Smooth muscle cell (in vitro differentiated cells): ENCODE measurements at regions not wholly inside any gene's neighbourhood (a gene's known extent, or its start where the extent isn't known, plus 50 kb on each side); places are given as distances from the start of the nearest gene placed in this dataset.

Source experiments
- DNase-seq: peaks from one replicate; lab custom pipeline; 2025; ENCODE audit not compliant: unreplicated experiment; lab: John Stamatoyannopoulos, UW
- H2AFZ ChIP-seq: fragments of 200-600 bp; sonication (generic); 2 replicates; pipeline ENCODE4 v1.6.0; 2016; ENCODE audit warnings: antibody characterized with exemption, low read depth, mild to moderate bottlenecking
- H3F3A ChIP-seq: fragments of 200-600 bp; sonication (generic); 2 replicates; pipeline ENCODE4 v1.6.0; 2017; ENCODE audit warnings: antibody characterized with exemption, low read depth
- H3K27ac ChIP-seq: fragments of 200-600 bp; sonication (generic); 2 replicates; pipeline ENCODE4 v1.5.1; 2016; ENCODE audit warnings: low read depth, mild to moderate bottlenecking
- H3K27me3 ChIP-seq: fragments of 200-600 bp; sonication (generic); 2 replicates; pipeline ENCODE4 v1.6.1; 2016; ENCODE audit warnings: low read depth, mild to moderate bottlenecking
- H3K36me3 ChIP-seq: fragments of 200-600 bp; sonication (generic); 2 replicates; pipeline ENCODE4 v1.5.1; 2016; ENCODE audit warnings: low read depth
- H3K4me1 ChIP-seq: fragments of 200-600 bp; sonication (generic); 2 replicates; pipeline ENCODE4 v1.5.1; 2016; ENCODE audit warnings: low read depth
- H3K4me2 ChIP-seq: fragments of 200-600 bp; sonication (generic); 2 replicates; pipeline ENCODE4 v1.6.0; 2016; ENCODE audit warnings: mild to moderate bottlenecking
- H3K4me3 ChIP-seq: fragments of 200-600 bp; sonication (generic); 2 replicates; pipeline ENCODE4 v1.5.1; 2016; ENCODE audit warnings: mild to moderate bottlenecking
- H3K79me2 ChIP-seq: fragments of 200-600 bp; sonication (generic); 2 replicates; pipeline ENCODE4 v1.6.0; 2016; ENCODE audit warnings: low read depth, mild to moderate bottlenecking
- H3K9ac ChIP-seq: fragments of 200-600 bp; sonication (generic); 2 replicates; pipeline ENCODE4 v1.6.0; 2016; ENCODE audit warnings: low read depth
- H3K9me3 ChIP-seq: fragments of 200-600 bp; sonication (generic); replicated peaks from 2 replicates; pipeline ENCODE4 v1.5.1; 2016; ENCODE audit warnings: low read depth
- H4K20me1 ChIP-seq: fragments of 200-600 bp; sonication (generic); 2 replicates; pipeline ENCODE4 v1.6.0; 2016; ENCODE audit warnings: low read depth
- CTCF ChIP-seq: fragments of 200-600 bp; sonication (generic); IDR thresholded peaks from 2 replicates; pipeline ENCODE4 v1.5.1; 2017; ENCODE audit warnings: borderline replicate concordance, mild to moderate bottlenecking, antibody characterized with exemption; ENCODE audit not compliant: insufficient read depth, poor library complexity, severe bottlenecking
- WGBS: methylation state at CpG from one replicate; pipeline ENCODE4 v1.1.7; 2016; ENCODE audit warnings: low lambda C conversion rate; 5-methylcytosine and 5-hydroxymethylcytosine counted together

DNA sequence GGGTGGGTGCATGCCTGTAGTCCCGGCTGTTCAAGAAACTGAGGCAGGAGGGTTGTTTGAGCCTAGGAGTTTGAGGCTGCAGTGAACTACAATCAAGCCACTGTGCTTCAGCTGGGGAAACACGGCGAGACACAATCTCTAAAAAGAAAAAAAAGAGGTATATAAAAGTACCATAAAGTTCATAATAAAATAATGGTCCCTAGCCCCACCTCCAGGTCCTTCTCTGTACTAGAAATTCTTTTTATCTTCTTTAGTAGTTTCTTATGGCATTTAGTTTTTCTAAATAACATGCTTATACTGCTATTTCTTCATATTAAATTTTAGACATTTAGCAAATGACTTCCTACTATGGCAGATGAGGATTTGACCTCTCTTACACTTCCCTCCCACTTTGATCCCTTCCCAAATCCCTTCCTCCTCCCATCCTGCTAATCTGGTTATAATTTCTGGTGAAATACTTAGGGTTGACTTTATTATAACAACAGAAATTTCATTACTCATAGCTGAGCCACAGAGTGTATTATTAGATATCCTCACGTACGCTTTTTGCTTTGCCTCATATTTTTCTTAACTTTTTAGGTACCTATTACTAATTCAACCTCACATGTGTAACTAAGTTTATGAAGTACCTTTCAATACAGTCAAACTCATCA is 94.7 kb downstream of the SLC41A2 start:
- H3K9me3 ChIP-seq, result no peaks in the 10 kb centered on the region
- no peak for DNase-seq
- no peaks in the 10 kb centered on the region for H4K20me1 ChIP-seq
- H3K27ac ChIP-seq, result no peak overlapping the region
- no peak overlapping the region for H3K9ac ChIP-seq
- H3K4me2 ChIP-seq, result no peak overlapping the region
- H3K4me1 ChIP-seq, result no peaks in the 10 kb centered on the region
- TF ChIP-seq CTCF, result no peak
- H2AFZ ChIP-seq, result no peak overlapping the region
- H3F3A ChIP-seq, result no peaks in the 10 kb centered on the region
- H3K27me3 ChIP-seq, result no peaks in the 10 kb centered on the region
- H3K79me2 ChIP-seq, result no peaks in the 10 kb centered on the region
- 92% methylated on average over 5 of the region's 5 CpGs for WGBS
- H3K36me3 ChIP-seq, result no peaks in the 10 kb centered on the region
- no peak overlapping the region for H3K4me3 ChIP-seq

GRCh38 chr12:104858611-104859543 is 99.2 kb downstream of the SLC41A2 start:
- WGBS, result 94% methylated on average over 4 of the region's 4 CpGs
- Histone ChIP-seq H3K4me2 (no peak overlapping the region), H4K20me1 (no peaks in the 10 kb centered on the region), H3K27me3 (no peaks in the 10 kb centered on the region), H3K9me3 (no peaks in the 10 kb centered on the region), H2AFZ (no peak overlapping the region), H3K9ac (no peak overlapping the region), H3F3A (no peaks in the 10 kb centered on the region), H3K36me3 (no peaks in the 10 kb centered on the region), H3K27ac (no peak overlapping the region), H3K4me3 (no peak overlapping the region), H3K4me1 (no peaks in the 10 kb centered on the region), H3K79me2 (no peaks in the 10 kb centered on the region)
- no peak for TF ChIP-seq CTCF
- DNase-seq, result no peak

DNA sequence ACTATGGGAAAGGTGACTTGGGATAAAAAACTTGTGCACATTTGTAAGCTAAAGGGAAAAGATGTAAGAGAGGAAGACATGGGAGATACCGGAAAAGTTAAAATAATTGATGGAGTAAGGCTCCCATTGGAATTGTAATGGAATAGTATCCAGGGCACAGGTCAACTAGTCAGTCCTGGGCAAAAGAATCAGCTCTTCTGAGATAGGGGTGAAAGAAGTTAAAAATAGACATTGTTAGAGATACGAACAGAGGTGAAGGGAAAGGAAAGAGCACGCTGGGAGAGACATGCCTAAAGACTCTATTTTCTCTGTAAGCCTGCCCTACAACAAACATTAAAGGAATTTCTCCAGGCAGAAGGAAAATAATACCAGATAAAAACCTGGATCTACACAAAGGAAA is 101.6 kb downstream of the SLC41A2 start:
- Histone ChIP-seq H3K9ac (no peak overlapping the region), H3K27me3 (no peaks in the 10 kb centered on the region), H3K36me3 (no peaks in the 10 kb centered on the region), H3K4me2 (no peak overlapping the region), H2AFZ (no peak overlapping the region), H3K79me2 (no peaks in the 10 kb centered on the region), H3K4me3 (no peak overlapping the region), H3K4me1 (no peaks in the 10 kb centered on the region), H3F3A (no peaks in the 10 kb centered on the region), H3K27ac (no peak overlapping the region), H3K9me3 (no peaks in the 10 kb centered on the region), H4K20me1 (no peaks in the 10 kb centered on the region)
- 90% methylated on average over 3 of the region's 3 CpGs for WGBS
- TF ChIP-seq CTCF, result no peak
- no peak for DNase-seq

DNA sequence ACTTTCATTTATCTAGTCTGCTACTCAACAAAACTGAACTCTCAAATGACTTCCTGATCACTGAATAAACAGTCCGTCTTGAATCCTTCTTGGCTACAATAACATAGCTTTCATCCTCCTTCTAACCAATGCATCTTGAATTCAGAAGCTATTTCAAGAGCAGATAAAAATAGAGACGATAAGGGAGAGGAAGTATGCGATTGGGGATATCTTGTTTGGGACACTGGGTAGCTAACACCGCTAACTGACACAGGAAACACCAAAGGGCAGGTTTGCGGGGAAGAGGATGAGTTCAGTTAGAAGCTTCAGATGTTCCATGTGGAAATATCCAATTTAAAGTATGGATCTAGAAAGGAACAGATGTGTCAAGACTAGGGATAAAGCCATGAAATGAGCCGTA is 102.5 kb downstream of the SLC41A2 start:
- no peak overlapping the region for H3K9ac ChIP-seq
- H3K27ac ChIP-seq, result no peak overlapping the region
- TF ChIP-seq CTCF, result no peak
- H3K79me2 ChIP-seq, result no peaks in the 10 kb centered on the region
- no peak overlapping the region for H3K4me3 ChIP-seq
- H3K4me2 ChIP-seq, result no peak overlapping the region
- no peaks in the 10 kb centered on the region for H3K4me1 ChIP-seq
- no peaks in the 10 kb centered on the region for H3K9me3 ChIP-seq
- H3F3A ChIP-seq, result no peaks in the 10 kb centered on the region
- H3K36me3 ChIP-seq, result no peaks in the 10 kb centered on the region
- H4K20me1 ChIP-seq, result no peaks in the 10 kb centered on the region
- H3K27me3 ChIP-seq, result no peaks in the 10 kb centered on the region
- DNase-seq, result no peak
- H2AFZ ChIP-seq, result no peak overlapping the region
- WGBS, result 88% methylated on average over 6 of the region's 6 CpGs
